ENCODE measurements at regions not wholly inside any gene's neighbourhood (a gene's known extent, or its start where the extent isn't known, plus 50 kb on each side); places are given as distances from the start of the nearest gene placed in this dataset.
A peak's percentile ranks its signal among the peaks of the same experiment; 100 is the strongest.

DNA sequence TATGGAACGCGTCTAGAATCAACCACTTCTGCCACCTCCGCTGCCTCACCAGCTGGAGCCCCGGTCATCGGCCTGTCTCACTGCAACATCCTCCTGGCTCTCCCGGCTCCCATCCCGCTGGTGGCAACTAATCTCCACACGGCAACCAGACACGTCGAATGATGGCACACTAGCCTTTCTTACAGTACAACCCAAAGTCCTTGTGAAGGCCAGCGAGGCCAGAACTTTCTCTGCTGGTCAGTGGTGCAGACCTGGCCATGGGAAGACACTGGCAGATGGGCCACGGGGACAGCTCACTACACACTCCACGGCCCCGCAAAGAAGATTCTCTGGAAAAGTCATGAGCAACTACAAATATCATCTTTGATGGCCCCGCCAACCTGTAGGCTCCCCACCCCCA, 117.6 kb downstream of the RMI2 start:
- H3K4me1 ChIP-seq = peaks cover 0 to 2% (median 0%) of the 10 kb centered on the region in 9 donors
- H3K36me3 ChIP-seq = no peaks in the 10 kb centered on the region
- H3K27me3 ChIP-seq = no peaks in the 10 kb centered on the region
- H3K9me3 ChIP-seq = no peaks in the 10 kb centered on the region
- TF ChIP-seq, protein P1, sequence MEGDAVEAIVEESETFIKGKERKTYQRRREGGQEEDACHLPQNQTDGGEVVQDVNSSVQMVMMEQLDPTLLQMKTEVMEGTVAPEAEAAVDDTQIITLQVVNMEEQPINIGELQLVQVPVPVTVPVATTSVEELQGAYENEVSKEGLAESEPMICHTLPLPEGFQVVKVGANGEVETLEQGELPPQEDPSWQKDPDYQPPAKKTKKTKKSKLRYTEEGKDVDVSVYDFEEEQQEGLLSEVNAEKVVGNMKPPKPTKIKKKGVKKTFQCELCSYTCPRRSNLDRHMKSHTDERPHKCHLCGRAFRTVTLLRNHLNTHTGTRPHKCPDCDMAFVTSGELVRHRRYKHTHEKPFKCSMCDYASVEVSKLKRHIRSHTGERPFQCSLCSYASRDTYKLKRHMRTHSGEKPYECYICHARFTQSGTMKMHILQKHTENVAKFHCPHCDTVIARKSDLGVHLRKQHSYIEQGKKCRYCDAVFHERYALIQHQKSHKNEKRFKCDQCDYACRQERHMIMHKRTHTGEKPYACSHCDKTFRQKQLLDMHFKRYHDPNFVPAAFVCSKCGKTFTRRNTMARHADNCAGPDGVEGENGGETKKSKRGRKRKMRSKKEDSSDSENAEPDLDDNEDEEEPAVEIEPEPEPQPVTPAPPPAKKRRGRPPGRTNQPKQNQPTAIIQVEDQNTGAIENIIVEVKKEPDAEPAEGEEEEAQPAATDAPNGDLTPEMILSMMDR (IDR thresholded peaks at IDR 0.05) = no peak
- no peak overlapping the region for H3K4me3 ChIP-seq
- H3K27ac ChIP-seq = no peak overlapping the region
- no peak for ATAC-seq
- intact Hi-C loops (cut with DNase I) = no loop called here
- WGBS, 2 donors = 94% methylated on average over 15 of the region's 15 CpGs
- DNase-seq = no peak

DNA sequence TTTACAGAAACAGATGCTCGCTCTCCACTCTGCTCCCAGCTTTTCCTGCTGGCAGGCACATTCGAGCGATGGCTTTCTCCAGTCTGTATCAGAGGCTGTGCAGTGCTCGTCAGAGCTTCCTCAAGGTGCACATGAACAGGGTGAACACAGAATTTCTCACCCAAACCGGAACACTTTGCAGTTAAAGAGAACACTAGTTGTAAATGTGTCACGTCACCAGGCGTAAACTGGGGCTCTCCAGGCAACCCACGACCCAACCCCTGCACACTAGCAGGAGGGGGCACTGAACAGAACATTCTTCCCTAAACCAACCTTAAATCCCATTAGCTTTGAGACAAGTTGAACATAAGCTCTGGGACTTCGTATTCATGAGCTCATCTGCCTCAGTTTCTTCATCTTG, 119.0 kb downstream of the RMI2 start:
- TF ChIP-seq, protein P1 (IDR thresholded peaks at IDR 0.05) = no peak
- Histone ChIP-seq H3K36me3 (no peaks in the 10 kb centered on the region), H3K9me3 (no peaks in the 10 kb centered on the region), H3K4me1 (no peaks in the 10 kb centered on the region), H3K27ac (no peak overlapping the region), H3K4me3 (no peak overlapping the region), H3K27me3 (no peaks in the 10 kb centered on the region)
- DNase-seq = no peak
- ATAC-seq = no peak
- 68 to 73% methylated on average over 9 of the region's 9 CpGs for WGBS, 2 donors
- intact Hi-C loops (cut with DNase I) = no loop called here

DNA sequence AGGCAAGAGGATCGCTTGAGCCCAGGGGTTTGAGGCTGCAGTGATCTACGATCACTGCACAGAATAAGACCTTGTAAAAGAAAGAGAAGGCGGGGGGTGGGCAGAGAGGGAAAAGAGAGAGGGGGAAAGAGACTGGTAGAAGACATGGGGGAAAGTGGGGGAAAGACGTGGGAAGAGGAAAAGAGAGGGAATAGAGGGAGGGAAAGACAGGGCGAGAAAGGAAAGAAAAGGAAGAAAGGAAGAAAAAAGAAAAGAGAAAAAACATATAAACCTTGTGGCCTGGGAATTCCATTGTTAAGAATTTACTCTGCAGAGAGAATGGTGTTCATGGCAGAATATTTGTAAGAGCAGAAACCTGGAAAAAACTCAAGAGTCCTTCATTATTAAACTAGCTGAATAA, 120.4 kb downstream of the RMI2 start:
- TF ChIP-seq, protein P1 (IDR thresholded peaks at IDR 0.05) = no peak
- no peak for ATAC-seq
- WGBS, 2 donors = 81 to 91% methylated on average over 5 of the region's 5 CpGs
- Histone ChIP-seq H3K9me3 (no peaks in the 10 kb centered on the region), H3K36me3 (no peaks in the 10 kb centered on the region), H3K27ac (no peak overlapping the region), H3K4me3 (no peak overlapping the region), H3K4me1 (no peaks in the 10 kb centered on the region), H3K27me3 (no peaks in the 10 kb centered on the region)
- intact Hi-C loops (cut with DNase I) = no loop called here
- no peak for DNase-seq

DNA sequence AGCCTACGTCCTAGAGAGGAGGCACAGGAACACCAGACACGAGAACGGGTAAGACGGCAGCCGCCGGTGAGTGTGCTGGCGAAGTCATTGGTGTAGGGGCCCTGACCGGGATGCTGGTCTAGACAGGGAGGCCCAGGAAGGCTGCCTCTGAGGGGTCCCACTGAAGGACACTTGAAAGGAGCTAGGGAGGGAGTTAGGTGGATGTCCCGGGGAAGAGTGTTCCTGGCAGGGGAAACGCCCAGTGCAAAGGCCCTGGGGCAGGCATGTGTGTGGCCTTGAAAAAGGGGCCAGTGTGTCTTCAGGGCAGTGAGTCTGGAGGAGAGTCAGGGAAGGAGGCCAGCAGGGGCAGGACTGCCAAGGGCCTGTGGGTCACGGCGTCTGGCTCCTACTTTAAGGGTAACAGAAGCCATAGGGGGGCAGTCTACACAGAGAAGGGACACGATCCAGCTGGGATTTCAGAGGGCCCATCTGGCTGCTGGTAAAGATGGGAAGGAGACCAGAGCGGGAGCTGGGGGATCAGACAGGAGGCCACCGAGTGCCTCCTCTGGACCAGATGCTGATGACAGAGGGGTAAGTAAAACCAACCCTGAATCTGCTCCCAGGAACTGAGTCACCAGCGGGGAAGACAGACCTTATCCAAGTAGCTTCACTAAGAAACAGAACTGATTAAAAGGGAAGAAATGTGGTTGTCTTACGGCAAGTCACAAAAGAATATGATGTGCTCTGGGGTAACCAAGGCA, 115.9 kb downstream of the LITAF start:
- H3K27me3 ChIP-seq = no peaks in the 10 kb centered on the region
- H3K4me1 ChIP-seq = no peaks in the 10 kb centered on the region
- no peak overlapping the region for H3K27ac ChIP-seq
- ATAC-seq = peak in 1 of 8 donors; percentile 25
- H3K36me3 ChIP-seq = no peaks in the 10 kb centered on the region
- no peak for DNase-seq
- TF ChIP-seq, protein P1 (IDR thresholded peaks at IDR 0.05) = no peak
- 82 to 88% methylated on average over 17 of the region's 17 CpGs for WGBS, 2 donors
- H3K4me3 ChIP-seq = no peak overlapping the region
- intact Hi-C loops (cut with DNase I) = no loop called here
- H3K9me3 ChIP-seq = no peaks in the 10 kb centered on the region
